ENCODE measurements at regions not wholly inside any gene's neighbourhood (a gene's known extent, or its start where the extent isn't known, plus 50 kb on each side); places are given as distances from the start of the nearest gene placed in this dataset.
"Not testable (repeated sequence)": the region's sequence is repeated elsewhere in the genome, so short reads cannot be mapped to it uniquely, and the experiment has no call there.

DNA sequence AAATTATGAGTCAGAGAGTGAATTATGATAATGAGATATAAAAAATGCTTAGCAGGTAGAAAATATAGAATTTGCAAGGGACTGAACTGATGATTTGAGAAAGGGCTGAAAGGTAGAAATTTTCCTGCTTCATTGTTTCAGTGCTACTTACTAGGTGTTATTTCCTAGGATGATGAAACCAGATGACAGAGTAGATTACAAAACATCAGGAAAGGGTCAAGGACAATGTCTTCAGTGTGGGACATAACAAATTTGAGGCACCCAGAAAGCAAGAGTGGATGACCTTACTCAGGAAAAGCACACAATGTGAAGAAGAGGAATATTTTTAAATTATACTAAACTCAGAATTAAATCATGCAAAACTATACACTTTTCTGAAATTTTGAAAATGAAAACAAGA is 102.1 kb downstream of the SHCBP1 start:
- Histone ChIP-seq H3K36me3 (no peaks in the 10 kb centered on the region), H3K4me3 (no peak overlapping the region), H3K27me3 (no peaks in the 10 kb centered on the region), H3K4me1 (no peaks in the 10 kb centered on the region), H3K9me3 (peaks cover 6% of the 10 kb centered on the region), H3K27ac (no peak overlapping the region)
- TF ChIP-seq POLR2A (IDR thresholded peaks at IDR 0.05) (no peak), EP300 (IDR thresholded peaks at IDR 0.05) (no peak), POLR2AphosphoS5 (IDR thresholded peaks at IDR 0.05) (no peak)
- TF ChIP-seq, protein P1, sequence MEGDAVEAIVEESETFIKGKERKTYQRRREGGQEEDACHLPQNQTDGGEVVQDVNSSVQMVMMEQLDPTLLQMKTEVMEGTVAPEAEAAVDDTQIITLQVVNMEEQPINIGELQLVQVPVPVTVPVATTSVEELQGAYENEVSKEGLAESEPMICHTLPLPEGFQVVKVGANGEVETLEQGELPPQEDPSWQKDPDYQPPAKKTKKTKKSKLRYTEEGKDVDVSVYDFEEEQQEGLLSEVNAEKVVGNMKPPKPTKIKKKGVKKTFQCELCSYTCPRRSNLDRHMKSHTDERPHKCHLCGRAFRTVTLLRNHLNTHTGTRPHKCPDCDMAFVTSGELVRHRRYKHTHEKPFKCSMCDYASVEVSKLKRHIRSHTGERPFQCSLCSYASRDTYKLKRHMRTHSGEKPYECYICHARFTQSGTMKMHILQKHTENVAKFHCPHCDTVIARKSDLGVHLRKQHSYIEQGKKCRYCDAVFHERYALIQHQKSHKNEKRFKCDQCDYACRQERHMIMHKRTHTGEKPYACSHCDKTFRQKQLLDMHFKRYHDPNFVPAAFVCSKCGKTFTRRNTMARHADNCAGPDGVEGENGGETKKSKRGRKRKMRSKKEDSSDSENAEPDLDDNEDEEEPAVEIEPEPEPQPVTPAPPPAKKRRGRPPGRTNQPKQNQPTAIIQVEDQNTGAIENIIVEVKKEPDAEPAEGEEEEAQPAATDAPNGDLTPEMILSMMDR (IDR thresholded peaks at IDR 0.05), result no peak
- no peak for DNase-seq (ENCODE audit: low spot score in 2 of 2)

- 84% methylated on average over 2 of the region's 2 CpGs for WGBS
- H3K27ac ChIP-seq, result no peak overlapping the region
- H3K9me3 ChIP-seq, result no peaks in the 10 kb centered on the region
- TF ChIP-seq POLR2A (IDR thresholded peaks at IDR 0.05) (no peak), POLR2AphosphoS5 (IDR thresholded peaks at IDR 0.05) (no peak), EP300 (IDR thresholded peaks at IDR 0.05) (no peak)
- TF ChIP-seq, protein P1 (IDR thresholded peaks at IDR 0.05), result no peak
- H3K4me3 ChIP-seq, result no peak overlapping the region
- H3K27me3 ChIP-seq, result no peaks in the 10 kb centered on the region
- H3K4me1 ChIP-seq, result no peaks in the 10 kb centered on the region
- no peak for DNase-seq (ENCODE audit: low spot score in 2 of 2)
- no peaks in the 10 kb centered on the region for H3K36me3 ChIP-seq
Measured at GRCh38 chr16:46496701-46497100, 124.5 kb downstream of the SHCBP1 start.

- DNase-seq (ENCODE audit: low spot score in 2 of 2), result no peak
- WGBS, result 41% methylated on average over 4 of the region's 4 CpGs
- H3K27ac ChIP-seq, result no peak overlapping the region
- H3K36me3 ChIP-seq, result no peaks in the 10 kb centered on the region
- no peaks in the 10 kb centered on the region for H3K9me3 ChIP-seq
- TF ChIP-seq, protein P1 (IDR thresholded peaks at IDR 0.05), result no peak
- TF ChIP-seq EP300 (IDR thresholded peaks at IDR 0.05), result no peak
- TF ChIP-seq POLR2A (IDR thresholded peaks at IDR 0.05), result no peak
- TF ChIP-seq POLR2AphosphoS5 (IDR thresholded peaks at IDR 0.05), result no peak
- H3K4me3 ChIP-seq, result no peak overlapping the region
- H3K27me3 ChIP-seq, result no peaks in the 10 kb centered on the region
- H3K4me1 ChIP-seq, result no peaks in the 10 kb centered on the region
Measured at GRCh38 chr16:46482895-46483294, 138.3 kb downstream of the SHCBP1 start.

DNA sequence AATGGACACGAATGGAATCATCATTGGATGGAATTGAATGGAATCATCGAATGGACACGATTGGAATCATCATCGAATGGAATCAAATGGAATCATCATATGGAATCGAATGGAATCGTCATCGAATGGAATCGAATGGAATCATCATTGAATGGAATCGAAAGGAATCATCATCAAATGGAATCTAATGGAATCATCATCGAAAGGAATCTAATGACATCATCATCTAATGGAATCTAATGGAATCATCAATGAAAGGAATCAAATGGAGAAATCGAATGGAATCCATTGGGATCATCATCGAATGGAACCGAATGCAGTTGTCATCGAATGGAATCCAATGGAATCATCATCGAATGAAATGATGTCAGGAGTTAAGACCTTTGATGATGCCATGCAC is 154.9 kb downstream of the SHCBP1 start:
- H3K4me1 ChIP-seq, result no peaks in the 10 kb centered on the region
- no peaks in the 10 kb centered on the region for H3K9me3 ChIP-seq
- H3K27me3 ChIP-seq, result no peaks in the 10 kb centered on the region
- no peak overlapping the region for H3K27ac ChIP-seq
- H3K36me3 ChIP-seq, result no peaks in the 10 kb centered on the region
- TF ChIP-seq, protein P1 (IDR thresholded peaks at IDR 0.05), result no peak
- TF ChIP-seq POLR2A (IDR thresholded peaks at IDR 0.05) (no peak), POLR2AphosphoS5 (IDR thresholded peaks at IDR 0.05) (no peak), EP300 (IDR thresholded peaks at IDR 0.05) (no peak)
- WGBS, result 82% methylated on average over 15 of the region's 15 CpGs
- no peak for DNase-seq (ENCODE audit: low spot score in 2 of 2)
- no peak overlapping the region for H3K4me3 ChIP-seq

DNA sequence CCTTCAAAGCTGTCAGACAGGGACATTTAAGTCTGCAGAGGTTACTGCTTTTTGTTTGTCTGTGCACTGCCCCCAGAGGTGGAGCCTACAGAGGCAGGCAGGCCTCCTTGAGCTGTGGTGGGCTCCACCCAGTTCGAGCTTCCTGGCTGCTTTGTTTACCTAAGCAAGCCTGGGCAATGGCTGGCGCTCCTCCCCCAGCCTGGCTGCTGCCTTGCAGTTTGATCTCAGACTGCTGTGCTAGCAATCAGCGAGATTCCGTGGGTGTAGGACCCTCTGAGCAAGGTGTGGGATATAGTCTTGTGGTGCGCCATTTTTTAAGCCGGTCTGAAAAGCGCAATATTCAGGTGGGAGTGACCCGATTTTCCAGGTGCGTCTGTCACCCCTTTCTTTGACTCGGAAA is 166.4 kb downstream of the SHCBP1 start:
- WGBS, result 43% methylated on average over 2 of the region's 10 CpGs
- not testable (repeated sequence) for H3K27ac ChIP-seq; H3K9me3 ChIP-seq; H3K27me3 ChIP-seq; H3K4me3 ChIP-seq; DNase-seq (ENCODE audit: low spot score in 2 of 2); H3K4me1 ChIP-seq; H3K36me3 ChIP-seq

All from suprapubic skin (tissue), 4 donors.